B cell (primary cell): ENCODE measurements at regions not wholly inside any gene's neighbourhood (a gene's known extent, or its start where the extent isn't known, plus 50 kb on each side); places are given as distances from the start of the nearest gene placed in this dataset.
"Not testable (repeated sequence)": the region's sequence is repeated elsewhere in the genome, so short reads cannot be mapped to it uniquely, and the experiment has no call there.

Source experiments
- EZH2 ChIP-seq: IDR thresholded peaks from 2 replicates; pipeline ENCODE4 v1.6.1; 2012; ENCODE audit warnings: borderline replicate concordance, low read depth, mild to moderate bottlenecking, moderate library complexity, low read length; ENCODE audit not compliant: insufficient read depth, poor library complexity, severe bottlenecking
- TF ChIP-seq, protein P1 (sequence below): fragments of 200-600 bp; IDR thresholded peaks from one replicate; pipeline ENCODE4 v1.8.0; 2022; ENCODE audit warnings: antibody characterized with exemption, mild to moderate bottlenecking

DNA sequence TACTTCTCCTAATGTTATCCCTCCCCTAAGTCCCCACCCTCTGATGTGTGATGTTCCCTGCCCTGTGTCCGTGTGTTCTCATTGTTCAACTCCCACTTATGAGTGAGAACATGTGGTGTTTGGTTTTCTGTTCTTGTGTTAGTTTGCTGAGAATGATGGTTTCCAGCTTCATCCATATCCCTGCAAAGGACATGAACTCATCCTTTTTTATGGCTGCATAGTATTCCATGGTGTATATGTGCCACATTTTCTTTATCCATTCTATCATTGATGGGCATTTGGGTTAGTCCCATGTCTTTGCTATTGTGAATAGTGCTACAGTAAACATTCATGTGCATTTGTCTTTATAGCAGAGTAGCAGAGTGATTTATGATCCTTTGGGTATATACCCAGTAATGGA, 613.8 kb upstream of the KIF2B start:
- TF ChIP-seq, protein P1, sequence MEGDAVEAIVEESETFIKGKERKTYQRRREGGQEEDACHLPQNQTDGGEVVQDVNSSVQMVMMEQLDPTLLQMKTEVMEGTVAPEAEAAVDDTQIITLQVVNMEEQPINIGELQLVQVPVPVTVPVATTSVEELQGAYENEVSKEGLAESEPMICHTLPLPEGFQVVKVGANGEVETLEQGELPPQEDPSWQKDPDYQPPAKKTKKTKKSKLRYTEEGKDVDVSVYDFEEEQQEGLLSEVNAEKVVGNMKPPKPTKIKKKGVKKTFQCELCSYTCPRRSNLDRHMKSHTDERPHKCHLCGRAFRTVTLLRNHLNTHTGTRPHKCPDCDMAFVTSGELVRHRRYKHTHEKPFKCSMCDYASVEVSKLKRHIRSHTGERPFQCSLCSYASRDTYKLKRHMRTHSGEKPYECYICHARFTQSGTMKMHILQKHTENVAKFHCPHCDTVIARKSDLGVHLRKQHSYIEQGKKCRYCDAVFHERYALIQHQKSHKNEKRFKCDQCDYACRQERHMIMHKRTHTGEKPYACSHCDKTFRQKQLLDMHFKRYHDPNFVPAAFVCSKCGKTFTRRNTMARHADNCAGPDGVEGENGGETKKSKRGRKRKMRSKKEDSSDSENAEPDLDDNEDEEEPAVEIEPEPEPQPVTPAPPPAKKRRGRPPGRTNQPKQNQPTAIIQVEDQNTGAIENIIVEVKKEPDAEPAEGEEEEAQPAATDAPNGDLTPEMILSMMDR: not testable (repeated sequence)
- TF ChIP-seq EZH2: not testable (repeated sequence)
